Hepatocyte (in vitro differentiated cells): ENCODE measurements at regions not wholly inside any gene's neighbourhood (a gene's known extent, or its start where the extent isn't known, plus 50 kb on each side); places are given as distances from the start of the nearest gene placed in this dataset.

Experiments
- CTCF ChIP-seq: fragments of 200-600 bp; sonication (generic); IDR thresholded peaks from 2 replicates; pipeline ENCODE4 v1.5.1; 2016; ENCODE audit warnings: antibody characterized with exemption, mild to moderate bottlenecking; ENCODE audit not compliant: poor library complexity
- EZH2 ChIP-seq: fragments of 200-600 bp; sonication (generic); IDR thresholded peaks from 2 replicates; pipeline ENCODE4 v1.6.1; 2016; ENCODE audit warnings: antibody characterized with exemption, mild to moderate bottlenecking, borderline replicate concordance
- EZH2phosphoT487 ChIP-seq: fragments of 200-600 bp; sonication (generic); IDR thresholded peaks from one replicate; pipeline ENCODE4 v1.6.1; 2018; ENCODE audit warnings: antibody characterized with exemption, mild to moderate bottlenecking, low read depth, moderate library complexity; ENCODE audit not compliant: unreplicated experiment, severe bottlenecking

DNA sequence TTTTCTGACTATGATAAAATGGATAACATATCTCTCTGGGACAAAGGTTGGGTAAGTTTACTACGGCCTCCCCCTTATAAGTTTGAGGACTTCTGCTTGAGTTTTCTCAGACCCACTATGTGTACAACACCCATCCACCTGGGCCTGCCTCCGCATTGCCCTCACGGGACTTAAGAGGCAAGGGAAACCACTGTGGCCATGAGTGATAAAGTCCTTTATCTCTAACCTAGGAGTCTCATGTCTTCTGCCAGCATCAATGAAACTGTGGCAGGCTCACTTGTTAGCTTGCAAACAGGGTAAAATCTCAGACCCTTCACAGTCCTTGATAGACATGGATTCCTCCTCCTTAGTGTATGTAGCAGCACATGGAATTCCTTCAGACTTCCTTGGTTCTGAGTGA, 173.4 kb upstream of the MYLIP start:
- no peak for TF ChIP-seq CTCF
- TF ChIP-seq EZH2phosphoT487: no peak
- TF ChIP-seq EZH2: no peak
